GM20000 (cell line): ENCODE measurements at regions not wholly inside any gene's neighbourhood (a gene's known extent, or its start where the extent isn't known, plus 50 kb on each side); places are given as distances from the start of the nearest gene placed in this dataset.

ENCODE experiments used
- DNase-seq: peaks from one replicate; pipeline ENCODE4 v3.0.0; 2012; ENCODE audit warnings: low spot score
- CTCF ChIP-seq: IDR thresholded peaks from 2 replicates; pipeline ENCODE4 v1.5.1; 2012; ENCODE audit warnings: mild to moderate bottlenecking, control low read depth; ENCODE audit errors: extremely low read depth, missing control alignments

DNA sequence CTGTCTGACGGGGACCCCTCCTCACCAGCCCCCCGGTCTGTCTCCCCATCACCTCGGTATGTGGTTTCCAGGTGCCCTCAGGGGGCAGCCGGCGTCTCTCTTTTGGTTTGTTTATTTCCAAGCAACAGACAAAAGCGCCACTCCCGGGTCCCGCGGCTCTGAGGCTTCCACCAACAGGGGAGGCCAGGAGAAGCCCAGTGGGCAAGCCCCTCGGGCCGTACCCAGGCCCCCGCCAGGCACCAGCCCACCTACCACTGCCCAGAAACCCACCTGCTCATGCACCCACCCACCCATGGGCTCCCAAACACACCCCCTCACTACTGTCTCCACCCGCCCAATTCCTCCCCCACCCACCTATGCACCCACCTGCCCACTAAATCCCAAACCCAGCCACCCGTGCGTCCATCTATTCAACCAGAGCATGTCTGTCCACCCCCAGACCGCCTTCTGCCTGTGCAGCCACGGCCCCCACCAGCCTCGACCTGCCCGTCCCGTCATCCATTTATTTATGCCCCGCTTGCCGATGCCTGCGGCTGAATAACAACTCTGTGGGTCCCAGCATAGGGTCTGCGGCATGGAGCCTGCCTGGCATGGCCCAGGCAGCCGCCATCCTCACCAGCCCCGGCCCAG lies 129.8 kb downstream of the FAM53A start:
- no peak for TF ChIP-seq CTCF
- no peak for DNase-seq

DNA sequence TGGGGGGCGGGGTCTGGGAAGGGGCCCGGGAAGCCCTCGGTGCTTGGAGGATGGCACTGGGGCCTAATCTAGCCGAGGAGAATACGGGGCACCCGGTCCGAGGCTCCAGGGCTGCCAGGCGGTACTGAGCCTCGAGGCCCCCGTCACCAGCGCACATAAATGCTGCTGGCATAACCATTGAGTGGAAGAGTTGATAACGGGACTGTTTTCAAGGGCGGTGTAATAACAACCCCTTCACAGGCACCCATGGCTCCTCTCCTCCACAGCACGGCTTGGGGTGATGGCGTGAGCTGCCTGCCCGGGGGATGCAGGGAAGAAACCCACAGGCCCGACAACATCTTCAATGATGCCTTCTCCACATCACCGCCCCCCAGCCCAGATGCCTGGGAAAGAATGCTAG lies 130.7 kb downstream of the FAM53A start:
- DNase-seq, result no peak
- TF ChIP-seq CTCF, result no peak

GRCh38 chr4:1552451-1552850 lies 131.7 kb downstream of the FAM53A start:
- TF ChIP-seq CTCF, result no peak

DNA sequence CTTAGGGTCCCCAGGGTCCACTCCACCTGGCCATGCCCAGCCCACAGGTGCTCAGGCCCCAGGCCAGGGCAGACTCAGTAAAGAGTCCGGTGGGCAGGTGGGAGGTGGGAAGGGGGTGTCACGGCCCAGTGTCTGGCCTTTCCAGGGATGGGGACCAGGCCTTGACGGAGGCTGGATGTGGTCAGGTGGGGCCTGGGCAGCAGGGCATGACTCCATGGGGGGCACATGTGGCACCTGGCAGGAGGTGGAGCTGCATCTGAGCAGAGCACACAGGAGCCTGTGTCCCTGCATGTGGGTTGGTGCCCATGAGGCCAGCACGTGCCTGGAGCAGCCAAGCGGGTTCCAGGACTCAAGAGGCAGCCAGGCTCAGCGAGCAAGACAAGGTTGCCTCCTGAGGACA lies 132.9 kb downstream of the FAM53A start:
- DNase-seq, result no peak
- no peak for TF ChIP-seq CTCF

More at GRCh38 chr4:1552451-1552850, 131.7 kb downstream of the FAM53A start:
- no peak for DNase-seq

- no peak for DNase-seq
- no peak for TF ChIP-seq CTCF
These were observed 133.7 kb downstream of the FAM53A start for GRCh38 chr4:1550122-1551070.

DNA sequence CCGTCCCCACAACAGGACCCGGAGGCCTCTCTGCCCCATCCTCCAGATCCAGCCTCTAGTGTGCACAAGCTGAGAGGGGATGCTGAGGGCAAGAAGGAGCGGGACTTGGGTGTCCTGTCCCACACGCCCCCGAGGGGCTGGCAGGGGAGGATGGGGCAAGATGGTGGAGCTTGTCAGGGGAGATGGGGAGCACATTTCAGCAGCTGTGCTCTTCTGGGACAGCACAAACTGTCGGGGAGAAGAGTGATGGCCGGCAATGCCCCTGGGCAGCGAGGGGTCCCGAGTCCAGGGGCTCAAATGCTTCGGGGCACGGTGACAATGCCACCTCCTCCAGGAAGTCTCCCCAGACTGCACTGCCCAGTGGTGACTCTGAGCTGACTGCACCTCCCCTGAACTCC lies 134.5 kb downstream of the FAM53A start:
- DNase-seq, result no peak
- no peak for TF ChIP-seq CTCF
